PFSK-1 (cell line): ENCODE measurements at regions not wholly inside any gene's neighbourhood (a gene's known extent, or its start where the extent isn't known, plus 50 kb on each side); places are given as distances from the start of the nearest gene placed in this dataset.

Experiments used
- FOXP2 ChIP-seq: optimal IDR thresholded peaks from 2 replicates; pipeline ENCODE3; 2011; ENCODE audit warnings: borderline replicate concordance, control low read depth, inconsistent platforms; ENCODE audit not compliant: insufficient read depth; ENCODE audit errors: extremely low read length, extremely low read depth
- POLR2AphosphoS5 ChIP-seq: IDR thresholded peaks from 2 replicates; pipeline ENCODE4 v1.6.1; 2012; ENCODE audit warnings: low read depth, mild to moderate bottlenecking, control low read depth, low read length, moderate library complexity
- TAF1 ChIP-seq: IDR thresholded peaks from 2 replicates; pipeline ENCODE4 v1.6.1; 2012; ENCODE audit warnings: low read length, control low read depth, borderline replicate concordance; ENCODE audit not compliant: insufficient read depth
- TF ChIP-seq, protein P1 (sequence below), 2 experiments: IDR thresholded peaks; 2 replicates each; pipeline versions ENCODE4 v1.6.1 to v1.8.0; 2011 to 2012; ENCODE audit warnings: low read depth in 2 of 2, low read length in 2 of 2, control low read depth in 1 of 2, inconsistent platforms in 1 of 2, mild to moderate bottlenecking in 1 of 2, moderate library complexity in 1 of 2; ENCODE audit not compliant: insufficient read depth in 1 of 2

DNA sequence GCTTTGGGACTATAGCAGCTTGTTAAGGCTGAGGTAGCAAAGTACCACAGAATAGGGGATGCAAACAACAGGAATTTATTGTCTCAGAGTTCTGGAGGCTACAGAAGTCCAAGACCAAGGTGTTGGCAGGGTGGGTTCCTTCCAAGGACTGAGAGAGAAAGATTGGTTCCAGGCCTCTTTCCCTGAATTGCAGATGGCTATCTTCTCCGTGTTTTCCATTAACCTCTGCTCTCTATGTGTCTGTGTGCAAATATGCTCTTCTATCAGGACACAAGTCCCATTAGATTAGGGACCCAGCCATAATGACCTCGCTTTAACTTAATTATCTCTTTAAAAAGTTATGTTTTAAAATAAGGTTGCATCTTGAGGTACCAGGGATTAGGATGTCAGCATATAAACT is 1732.9 kb upstream of the SLC10A2 start:
- TF ChIP-seq, protein P1, sequence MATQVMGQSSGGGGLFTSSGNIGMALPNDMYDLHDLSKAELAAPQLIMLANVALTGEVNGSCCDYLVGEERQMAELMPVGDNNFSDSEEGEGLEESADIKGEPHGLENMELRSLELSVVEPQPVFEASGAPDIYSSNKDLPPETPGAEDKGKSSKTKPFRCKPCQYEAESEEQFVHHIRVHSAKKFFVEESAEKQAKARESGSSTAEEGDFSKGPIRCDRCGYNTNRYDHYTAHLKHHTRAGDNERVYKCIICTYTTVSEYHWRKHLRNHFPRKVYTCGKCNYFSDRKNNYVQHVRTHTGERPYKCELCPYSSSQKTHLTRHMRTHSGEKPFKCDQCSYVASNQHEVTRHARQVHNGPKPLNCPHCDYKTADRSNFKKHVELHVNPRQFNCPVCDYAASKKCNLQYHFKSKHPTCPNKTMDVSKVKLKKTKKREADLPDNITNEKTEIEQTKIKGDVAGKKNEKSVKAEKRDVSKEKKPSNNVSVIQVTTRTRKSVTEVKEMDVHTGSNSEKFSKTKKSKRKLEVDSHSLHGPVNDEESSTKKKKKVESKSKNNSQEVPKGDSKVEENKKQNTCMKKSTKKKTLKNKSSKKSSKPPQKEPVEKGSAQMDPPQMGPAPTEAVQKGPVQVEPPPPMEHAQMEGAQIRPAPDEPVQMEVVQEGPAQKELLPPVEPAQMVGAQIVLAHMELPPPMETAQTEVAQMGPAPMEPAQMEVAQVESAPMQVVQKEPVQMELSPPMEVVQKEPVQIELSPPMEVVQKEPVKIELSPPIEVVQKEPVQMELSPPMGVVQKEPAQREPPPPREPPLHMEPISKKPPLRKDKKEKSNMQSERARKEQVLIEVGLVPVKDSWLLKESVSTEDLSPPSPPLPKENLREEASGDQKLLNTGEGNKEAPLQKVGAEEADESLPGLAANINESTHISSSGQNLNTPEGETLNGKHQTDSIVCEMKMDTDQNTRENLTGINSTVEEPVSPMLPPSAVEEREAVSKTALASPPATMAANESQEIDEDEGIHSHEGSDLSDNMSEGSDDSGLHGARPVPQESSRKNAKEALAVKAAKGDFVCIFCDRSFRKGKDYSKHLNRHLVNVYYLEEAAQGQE (IDR thresholded peaks at IDR 0.05; ENCODE audit: insufficient read depth in 1 of 2, low read depth in 2 of 2, low read length in 2 of 2) = no peak
- no peak for TF ChIP-seq POLR2AphosphoS5
- no peak for TF ChIP-seq TAF1
- TF ChIP-seq FOXP2 = no peak
